Esophagus muscularis mucosa (tissue), 3 donors: ENCODE measurements at regions not wholly inside any gene's neighbourhood (a gene's known extent, or its start where the extent isn't known, plus 50 kb on each side); places are given as distances from the start of the nearest gene placed in this dataset.

ENCODE experiments used
- POLR2AphosphoS5 ChIP-seq, 2 donors: sonication (generic); formaldehyde crosslinking; IDR thresholded peaks; one replicate each; pipeline ENCODE4 v1.6.1; 2017; ENCODE audit warnings: antibody characterized with exemption in 2 of 2
- TF ChIP-seq, protein P1 (sequence below), 3 experiments: fragments of 200-600 bp in 2 of 3; fragments of 450-650 bp in 1 of 3; sonication (generic) in 2 of 3; IDR thresholded peaks; one replicate each; pipeline ENCODE4 v1.5.1; 2017 to 2019; ENCODE audit warnings: antibody characterized with exemption in 3 of 3, mild to moderate bottlenecking in 2 of 3, moderate library complexity in 1 of 3

DNA sequence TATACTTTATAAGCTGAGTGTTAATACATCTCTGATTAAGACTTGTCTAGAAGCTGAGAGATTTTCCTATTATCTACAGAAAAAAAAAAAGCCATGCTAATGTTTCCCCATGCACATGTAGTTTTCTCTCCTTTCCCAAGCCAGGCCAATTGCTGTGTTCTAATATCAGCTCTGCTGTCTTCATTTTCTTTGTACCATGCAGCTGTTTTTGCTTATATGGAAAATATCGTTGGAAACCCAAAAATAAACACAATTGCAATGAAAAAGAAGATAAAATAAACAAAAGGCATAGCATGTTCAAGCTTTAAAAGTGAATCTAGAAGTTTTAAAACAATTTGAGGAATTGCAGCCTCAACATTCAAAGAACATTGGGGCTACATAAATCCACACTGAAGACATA is 817.4 kb upstream of the ACVR2A start:
- TF ChIP-seq, protein P1, sequence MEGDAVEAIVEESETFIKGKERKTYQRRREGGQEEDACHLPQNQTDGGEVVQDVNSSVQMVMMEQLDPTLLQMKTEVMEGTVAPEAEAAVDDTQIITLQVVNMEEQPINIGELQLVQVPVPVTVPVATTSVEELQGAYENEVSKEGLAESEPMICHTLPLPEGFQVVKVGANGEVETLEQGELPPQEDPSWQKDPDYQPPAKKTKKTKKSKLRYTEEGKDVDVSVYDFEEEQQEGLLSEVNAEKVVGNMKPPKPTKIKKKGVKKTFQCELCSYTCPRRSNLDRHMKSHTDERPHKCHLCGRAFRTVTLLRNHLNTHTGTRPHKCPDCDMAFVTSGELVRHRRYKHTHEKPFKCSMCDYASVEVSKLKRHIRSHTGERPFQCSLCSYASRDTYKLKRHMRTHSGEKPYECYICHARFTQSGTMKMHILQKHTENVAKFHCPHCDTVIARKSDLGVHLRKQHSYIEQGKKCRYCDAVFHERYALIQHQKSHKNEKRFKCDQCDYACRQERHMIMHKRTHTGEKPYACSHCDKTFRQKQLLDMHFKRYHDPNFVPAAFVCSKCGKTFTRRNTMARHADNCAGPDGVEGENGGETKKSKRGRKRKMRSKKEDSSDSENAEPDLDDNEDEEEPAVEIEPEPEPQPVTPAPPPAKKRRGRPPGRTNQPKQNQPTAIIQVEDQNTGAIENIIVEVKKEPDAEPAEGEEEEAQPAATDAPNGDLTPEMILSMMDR (IDR thresholded peaks at IDR 0.05): no peak
- no peak for TF ChIP-seq POLR2AphosphoS5 (IDR thresholded peaks at IDR 0.05)
